HAP-1 (cell line): ENCODE measurements at regions not wholly inside any gene's neighbourhood (a gene's known extent, or its start where the extent isn't known, plus 50 kb on each side); places are given as distances from the start of the nearest gene placed in this dataset.

Source experiments
- DNase-seq, 2 experiments: peaks; one replicate each; pipeline ENCODE4 v3.0.0-alpha.2; 2016 to 2020; ENCODE audit warnings: low spot score in 2 of 2
- H3K27me3 ChIP-seq: fragments of 250-450 bp; sonication (Bioruptor Pico); 2 replicates; pipeline ENCODE4 v1.5.1; 2020; ENCODE audit warnings: low read depth, mild to moderate bottlenecking, moderate library complexity
- H3K36me3 ChIP-seq: fragments of 250-450 bp; sonication (Bioruptor Pico); replicated peaks from 2 replicates; pipeline ENCODE4 v1.5.1; 2020; ENCODE audit warnings: mild to moderate bottlenecking
- H3K4me1 ChIP-seq: fragments of 250-450 bp; sonication (Bioruptor Pico); 2 replicates; pipeline ENCODE4 v1.5.1; 2020; ENCODE audit warnings: mild to moderate bottlenecking
- H3K4me3 ChIP-seq: fragments of 250-450 bp; sonication (Bioruptor Pico); 2 replicates; pipeline ENCODE4 v1.5.1; 2020; ENCODE audit warnings: mild to moderate bottlenecking, moderate library complexity
- H3K9me3 ChIP-seq: fragments of 250-450 bp; sonication (Bioruptor Pico); 2 replicates; pipeline ENCODE4 v1.5.1; 2020; ENCODE audit warnings: mild to moderate bottlenecking, moderate library complexity
- in situ Hi-C: fragments of 300-500 bp; cut with MboI; formaldehyde crosslinking; loops from 3 replicates; pipeline ENCODE4 v1.14.3; 2020; ENCODE audit warnings: low sequenced_read_pairs, inconsistent platforms, mixed read lengths

GRCh38 chr17:77723071-77723908 lies 235.2 kb upstream of the TNRC6C start:
- in situ Hi-C loops: no loop called here
- Histone ChIP-seq H3K27me3 (no peaks in the 10 kb centered on the region), H3K9me3 (no peaks in the 10 kb centered on the region; the same call in 1 of the 2 replicates), H3K36me3 (no peaks in the 10 kb centered on the region), H3K4me3 (no peak overlapping the region), H3K4me1 (peaks cover 11% of the 10 kb centered on the region)
- no peak for DNase-seq

DNA sequence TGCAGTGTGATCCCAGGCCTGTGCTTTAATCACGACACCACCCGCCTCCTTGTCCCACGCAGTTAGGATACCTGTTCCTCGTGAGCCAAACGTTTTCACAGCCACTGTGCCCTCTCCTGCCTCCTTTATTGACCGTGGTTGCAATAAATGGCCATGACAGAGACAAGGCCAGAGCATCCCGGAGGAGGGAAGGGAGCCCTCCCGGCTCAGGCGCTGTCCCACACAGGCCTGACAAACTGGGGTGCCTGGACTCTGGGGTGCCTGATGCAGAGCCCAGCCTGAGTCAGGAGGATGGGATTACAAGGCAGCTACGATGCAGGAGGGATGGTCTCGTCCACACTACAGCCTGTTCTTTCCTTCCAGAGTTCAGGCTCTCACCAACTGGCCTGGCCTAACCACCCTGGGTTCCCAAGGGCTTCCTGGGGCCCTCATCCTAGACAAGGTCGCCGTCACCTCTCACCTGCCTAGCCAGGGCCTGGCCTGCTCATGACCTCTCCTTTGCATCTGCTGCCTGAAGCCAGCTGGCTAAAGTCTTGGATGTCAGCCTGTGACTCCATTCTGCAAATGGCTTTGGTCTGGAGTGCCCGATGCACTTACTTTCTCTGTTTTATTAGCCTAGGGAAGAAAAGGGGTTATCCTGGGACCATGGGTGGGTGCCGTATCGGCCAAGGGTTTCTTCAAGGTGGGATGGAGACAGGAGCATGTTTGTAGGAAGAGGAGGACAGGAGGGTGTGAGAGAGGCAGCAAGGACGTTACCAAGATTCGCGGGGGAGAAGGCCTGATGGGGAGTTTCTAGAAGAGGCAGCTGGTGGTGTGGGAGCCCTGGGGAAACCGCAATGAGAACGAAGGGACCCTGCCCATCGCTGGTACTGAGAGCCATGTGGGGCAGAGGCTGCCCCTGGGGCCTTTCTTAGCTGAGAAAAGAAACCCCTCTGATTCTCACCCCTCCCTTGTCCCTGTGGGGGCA lies 234.3 kb upstream of the TNRC6C start:
- Histone ChIP-seq H3K4me3 (no peak overlapping the region), H3K27me3 (no peaks in the 10 kb centered on the region), H3K9me3 (no peaks in the 10 kb centered on the region; the same call in 1 of the 2 replicates), H3K4me1 (peaks cover 9% of the 10 kb centered on the region), H3K36me3 (no peaks in the 10 kb centered on the region)
- in situ Hi-C loops: no loop called here
- DNase-seq: no peak

DNA sequence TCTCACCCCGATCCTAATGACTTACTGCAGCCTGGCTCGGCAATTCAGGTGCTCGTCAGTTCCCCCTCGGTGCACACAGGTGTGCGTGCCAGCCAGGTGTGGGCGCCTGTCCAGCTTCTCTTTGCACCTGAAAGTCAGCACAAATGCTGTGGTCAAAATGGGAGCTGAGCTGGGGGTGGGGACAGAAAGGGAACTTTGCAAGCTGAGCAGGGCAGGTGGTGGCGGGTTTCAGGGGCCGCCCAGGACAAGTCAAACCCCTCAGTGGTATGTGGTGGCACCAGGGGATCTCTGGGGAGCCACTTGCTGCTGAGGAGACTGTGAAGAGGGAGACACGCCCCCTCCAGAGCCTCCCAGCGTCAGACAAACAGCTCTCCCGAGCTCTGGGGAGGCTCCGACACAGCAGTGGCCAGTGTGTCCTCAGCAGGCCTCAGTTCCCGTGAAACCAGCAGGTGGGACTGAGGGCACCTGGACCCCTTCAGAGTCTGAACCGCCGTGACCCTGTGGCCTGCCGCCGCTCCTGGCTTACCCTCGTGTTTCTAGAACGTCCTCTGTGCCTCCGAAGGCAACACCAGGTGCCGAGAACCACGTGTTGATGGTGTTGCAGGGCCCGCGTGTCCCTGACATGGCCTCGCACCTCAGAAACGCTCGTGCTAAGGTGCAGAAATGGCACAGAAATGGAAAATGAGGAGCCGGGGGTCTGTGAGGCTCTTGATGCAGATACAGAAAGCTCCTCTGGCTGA lies 233.5 kb upstream of the TNRC6C start:
- no peak overlapping the region for H3K4me3 ChIP-seq
- no peak for DNase-seq
- H3K36me3 ChIP-seq: no peaks in the 10 kb centered on the region
- in situ Hi-C loops: no loop called here
- no peaks in the 10 kb centered on the region for H3K27me3 ChIP-seq
- no peaks in the 10 kb centered on the region; the same call in 1 of the 2 replicates for H3K9me3 ChIP-seq
- peaks cover 9% of the 10 kb centered on the region for H3K4me1 ChIP-seq

- in situ Hi-C loops: no loop called here
- no peak for DNase-seq
- H3K9me3 ChIP-seq: no peaks in the 10 kb centered on the region; the same call in 1 of the 2 replicates
- no peaks in the 10 kb centered on the region for H3K27me3 ChIP-seq
- H3K4me3 ChIP-seq: no peak overlapping the region
- no peaks in the 10 kb centered on the region for H3K36me3 ChIP-seq
- H3K4me1 ChIP-seq: peaks cover 9% of the 10 kb centered on the region
Measured at GRCh38 chr17:77725846-77726245, 232.7 kb upstream of the TNRC6C start.

DNA sequence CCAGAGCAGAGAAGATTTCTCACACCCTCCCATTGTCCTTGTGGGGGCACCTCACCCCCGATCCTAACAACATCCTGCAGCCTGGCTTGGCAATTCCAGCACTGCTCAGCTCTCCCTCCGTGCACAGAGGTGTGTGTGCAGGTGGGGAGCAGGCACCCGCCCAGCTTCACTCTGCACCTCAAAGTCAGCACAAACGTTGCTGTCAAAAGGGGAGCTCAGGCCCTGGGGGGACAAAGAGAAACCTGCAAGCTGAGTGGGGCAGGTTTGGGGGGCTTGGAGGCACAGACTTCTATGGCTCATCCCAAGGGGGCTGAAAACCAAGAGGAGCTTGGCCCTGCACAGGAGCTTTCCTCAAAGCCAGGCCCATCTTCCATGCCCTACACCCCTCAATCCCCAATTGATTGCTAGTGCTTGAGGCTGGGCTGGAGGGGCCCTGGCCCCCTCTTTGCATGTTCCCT lies 231.9 kb upstream of the TNRC6C start:
- Histone ChIP-seq H3K4me1 (peaks cover 7% of the 10 kb centered on the region), H3K4me3 (no peak overlapping the region), H3K9me3 (no peaks in the 10 kb centered on the region), H3K27me3 (no peaks in the 10 kb centered on the region), H3K36me3 (no peaks in the 10 kb centered on the region)
- in situ Hi-C loops: no loop called here
- no peak for DNase-seq

GRCh38 chr17:77727037-77727615 lies 231.4 kb upstream of the TNRC6C start:
- Histone ChIP-seq H3K27me3 (no peaks in the 10 kb centered on the region), H3K4me3 (no peak overlapping the region), H3K4me1 (peaks cover 1% of the 10 kb centered on the region), H3K36me3 (no peaks in the 10 kb centered on the region), H3K9me3 (no peaks in the 10 kb centered on the region)
- no peak for DNase-seq
- in situ Hi-C loops: no loop called here

- no peaks in the 10 kb centered on the region for H3K9me3 ChIP-seq
- DNase-seq: no peak
Measured at GRCh38 chr17:77728474-77728795, 230.1 kb upstream of the TNRC6C start.

GRCh38 chr17:77728871-77729270 lies 229.6 kb upstream of the TNRC6C start:
- H3K4me1 ChIP-seq: no peaks in the 10 kb centered on the region
- H3K9me3 ChIP-seq: no peaks in the 10 kb centered on the region
- no peaks in the 10 kb centered on the region for H3K27me3 ChIP-seq
- DNase-seq: no peak
- no peak overlapping the region for H3K4me3 ChIP-seq
- in situ Hi-C loops: no loop called here
- H3K36me3 ChIP-seq: no peaks in the 10 kb centered on the region

More at GRCh38 chr17:77728474-77728795, 230.1 kb upstream of the TNRC6C start:
- H3K27me3 ChIP-seq: no peaks in the 10 kb centered on the region
- in situ Hi-C loops: no loop called here
- no peak overlapping the region for H3K4me3 ChIP-seq
- no peaks in the 10 kb centered on the region for H3K36me3 ChIP-seq
- H3K4me1 ChIP-seq: no peaks in the 10 kb centered on the region

GRCh38 chr17:77729587-77729986 lies 228.9 kb upstream of the TNRC6C start:
- Histone ChIP-seq H3K4me3 (no peak overlapping the region), H3K9me3 (no peaks in the 10 kb centered on the region), H3K4me1 (peaks cover 2% of the 10 kb centered on the region; the same call in 1 of the 2 replicates), H3K27me3 (no peaks in the 10 kb centered on the region), H3K36me3 (no peaks in the 10 kb centered on the region)
- in situ Hi-C loops: no loop called here
- peak in 1 of 2 experiments; percentile 1 for DNase-seq

GRCh38 chr17:77730376-77730775 lies 228.1 kb upstream of the TNRC6C start:
- Histone ChIP-seq H3K27me3 (no peaks in the 10 kb centered on the region), H3K36me3 (no peaks in the 10 kb centered on the region), H3K4me3 (no peak overlapping the region), H3K4me1 (peaks cover 2% of the 10 kb centered on the region; the same call in 1 of the 2 replicates), H3K9me3 (no peaks in the 10 kb centered on the region)
- in situ Hi-C loops: no loop called here
- DNase-seq: no peak

- H3K36me3 ChIP-seq: no peaks in the 10 kb centered on the region
- H3K4me3 ChIP-seq: no peak overlapping the region
- no peak for DNase-seq
- H3K4me1 ChIP-seq: peaks cover 2% of the 10 kb centered on the region; the same call in 1 of the 2 replicates
- no peaks in the 10 kb centered on the region for H3K9me3 ChIP-seq
- in situ Hi-C loops: no loop called here
- no peaks in the 10 kb centered on the region for H3K27me3 ChIP-seq
Measured at GRCh38 chr17:77733576-77734296, 224.8 kb upstream of the TNRC6C start.

- DNase-seq: peak; percentile 8 to 85
- no peaks in the 10 kb centered on the region for H3K36me3 ChIP-seq
- no peaks in the 10 kb centered on the region for H3K9me3 ChIP-seq
- in situ Hi-C loops: no loop called here
- H3K27me3 ChIP-seq: no peaks in the 10 kb centered on the region
- H3K4me1 ChIP-seq: peaks cover 2% of the 10 kb centered on the region; the same call in 1 of the 2 replicates
- no peak overlapping the region for H3K4me3 ChIP-seq
Measured at GRCh38 chr17:77734371-77735080, 224.0 kb upstream of the TNRC6C start.
